Mucosa of descending colon (tissue), 3 donors: ENCODE measurements at regions not wholly inside any gene's neighbourhood (a gene's known extent, or its start where the extent isn't known, plus 50 kb on each side); places are given as distances from the start of the nearest gene placed in this dataset.

Experiments
- ATAC-seq: fragments of 200-7000 bp; cut with Tn5 transposase; one replicate; pipeline ENCODE4 v1.9.1; 2020; ENCODE audit warnings: mild to moderate bottlenecking, moderate library complexity
- DNase-seq, 3 donors: peaks; one replicate each; pipeline ENCODE4 v3.0.0-alpha.2; 2020
- H3K36me3 ChIP-seq: fragments of 200-600 bp; one replicate; pipeline ENCODE4 v1.8.0; 2021; ENCODE audit warnings: low read depth, mild to moderate bottlenecking
- H3K4me1 ChIP-seq: fragments of 200-600 bp; one replicate; pipeline ENCODE4 v1.8.0; 2021; ENCODE audit warnings: low read depth, mild to moderate bottlenecking
- H3K4me3 ChIP-seq: fragments of 200-600 bp; one replicate; pipeline ENCODE4 v1.8.0; 2021; ENCODE audit warnings: mild to moderate bottlenecking
- H3K9me3 ChIP-seq: fragments of 200-600 bp; one replicate; pipeline ENCODE4 v1.8.0; 2021; ENCODE audit warnings: mild to moderate bottlenecking
- CTCF ChIP-seq: fragments of 200-600 bp; IDR thresholded peaks from one replicate; pipeline ENCODE4 v1.8.0; 2022; ENCODE audit warnings: antibody characterized with exemption, mild to moderate bottlenecking
- intact Hi-C, 2 donors: fragments of 100-400 bp; cut with DNase I in 1 of 2; cut with micrococcal nuclease in 1 of 2; formaldehyde crosslinking; loops; one replicate each; pipeline versions ENCODE4 v1.11.0 to v1.11.1; 2022; cut with DNase I, micrococcal nuclease
- donor health status: DM: no; HTN: no; CAD: no; lungs with moderate emphysema.
- donor health status: DM: no; HTN: no; CAD: no.
- donor health status: DM: no; HTN: yes; CAD: no.

GRCh38 chr14:95466506-95466905 is 49.9 kb downstream of the SYNE3 start:
- no peak for TF ChIP-seq CTCF
- intact Hi-C loops, result no loop called here
- DNase-seq (no peak), ATAC-seq (no peak)
- H3K9me3 ChIP-seq, result no peaks in the 10 kb centered on the region
- no peaks in the 10 kb centered on the region for H3K36me3 ChIP-seq
- H3K4me1 ChIP-seq, result peaks cover 34% of the 10 kb centered on the region
- no peak overlapping the region for H3K4me3 ChIP-seq

- H3K36me3 ChIP-seq, result no peaks in the 10 kb centered on the region
- no peaks in the 10 kb centered on the region for H3K9me3 ChIP-seq
- ATAC-seq (no peak), DNase-seq (no peak)
- peaks cover 37% of the 10 kb centered on the region for H3K4me1 ChIP-seq
- TF ChIP-seq CTCF, result no peak
- intact Hi-C loops, result no loop called here
- no peak overlapping the region for H3K4me3 ChIP-seq
Observed at GRCh38 chr14:95465936-95466335, 50.5 kb downstream of the SYNE3 start.

GRCh38 chr14:95465358-95465757 is 51.1 kb downstream of the SYNE3 start:
- intact Hi-C loops, result no loop called here
- Histone ChIP-seq H3K36me3 (no peaks in the 10 kb centered on the region), H3K9me3 (no peaks in the 10 kb centered on the region), H3K4me1 (peaks cover 42% of the 10 kb centered on the region), H3K4me3 (no peak overlapping the region)
- no peak for ATAC-seq
- no peak for DNase-seq
- TF ChIP-seq CTCF, result no peak

- Histone ChIP-seq H3K4me1 (peaks cover 42% of the 10 kb centered on the region), H3K4me3 (no peak overlapping the region), H3K9me3 (no peaks in the 10 kb centered on the region), H3K36me3 (no peaks in the 10 kb centered on the region)
- no peak for DNase-seq
- TF ChIP-seq CTCF, result no peak
- intact Hi-C loops, result no loop called here
- no peak for ATAC-seq
Observed at GRCh38 chr14:95464514-95464913, 51.9 kb downstream of the SYNE3 start.

- no peak for ATAC-seq
- H3K9me3 ChIP-seq, result no peaks in the 10 kb centered on the region
- no peak for DNase-seq
- intact Hi-C loops, result no loop called here
- TF ChIP-seq CTCF, result no peak
- H3K36me3 ChIP-seq, result no peaks in the 10 kb centered on the region
- no peak overlapping the region for H3K4me3 ChIP-seq
- H3K4me1 ChIP-seq, result peaks cover 41% of the 10 kb centered on the region
Observed at GRCh38 chr14:95464103-95464502, 52.3 kb downstream of the SYNE3 start.

- Histone ChIP-seq H3K4me3 (no peak overlapping the region), H3K36me3 (no peaks in the 10 kb centered on the region), H3K9me3 (no peaks in the 10 kb centered on the region), H3K4me1 (peaks cover 33% of the 10 kb centered on the region)
- intact Hi-C loops, result no loop called here
- no peak for TF ChIP-seq CTCF
- DNase-seq (peak; percentile 68 to 80 (median 74)), ATAC-seq (peak; percentile 83)
Observed at GRCh38 chr14:95463171-95463901, 53.1 kb downstream of the SYNE3 start.
